CD14-positive monocyte (primary cell): ENCODE measurements at regions not wholly inside any gene's neighbourhood (a gene's known extent, or its start where the extent isn't known, plus 50 kb on each side); places are given as distances from the start of the nearest gene placed in this dataset.

Source experiments
- DNase-seq, 3 donors: peaks; one replicate each; pipeline ENCODE4 v3.0.0-alpha.2; 2011 to 2022
- H2AFZ ChIP-seq: 2 replicates; pipeline ENCODE4 v1.6.0; 2012; ENCODE audit warnings: mild to moderate bottlenecking, low read depth, low read length, inconsistent platforms; ENCODE audit not compliant: insufficient read depth, poor library complexity, severe bottlenecking
- H3K27ac ChIP-seq, 2 donors: 1 replicate in 1 of 2; 2 replicates in 1 of 2; pipeline ENCODE4 v1.5.1; 2012 to 2013; ENCODE audit warnings: low read length in 2 of 2, control low read depth in 1 of 2, inconsistent platforms in 1 of 2, low read depth in 1 of 2, mild to moderate bottlenecking in 1 of 2
- H3K27me3 ChIP-seq, 2 donors: one replicate each; pipeline versions ENCODE4 v1.6.0 to v1.6.1; 2011 to 2013; ENCODE audit warnings: low read length in 2 of 2; ENCODE audit not compliant: control insufficient read depth in 2 of 2, insufficient read depth in 2 of 2
- H3K36me3 ChIP-seq, 2 donors: replicated peaks in 1 of 2; 1 replicate in 1 of 2; 2 replicates in 1 of 2; pipeline versions ENCODE4 v1.5.1 to v1.6.1; 2012 to 2013; ENCODE audit warnings: low read length in 2 of 2, control low read depth in 1 of 2, inconsistent platforms in 1 of 2, mild to moderate bottlenecking in 1 of 2; ENCODE audit not compliant: insufficient read depth in 2 of 2, control insufficient read depth in 1 of 2
- H3K4me1 ChIP-seq, 2 donors: 1 replicate in 1 of 2; 2 replicates in 1 of 2; pipeline versions ENCODE4 v1.5.1 to v1.6.1; 2012 to 2013; ENCODE audit warnings: low read length in 2 of 2, control low read depth in 1 of 2, inconsistent platforms in 1 of 2, mild to moderate bottlenecking in 1 of 2, moderate library complexity in 1 of 2; ENCODE audit not compliant: insufficient read depth in 2 of 2, control insufficient read depth in 1 of 2
- H3K4me2 ChIP-seq: replicated peaks from 2 replicates; pipeline ENCODE3; 2012; ENCODE audit warnings: low read length, moderate library complexity, mild to moderate bottlenecking; ENCODE audit not compliant: poor library complexity, severe bottlenecking; ENCODE audit errors: extremely low read depth
- H3K4me3 ChIP-seq, 3 experiments: fragments of 200-600 bp in 1 of 3; sonication (generic) in 1 of 3; replicated peaks in 1 of 3; 1 replicate in 2 of 3; 2 replicates in 1 of 3; pipeline ENCODE4 v1.5.1; 2011 to 2013; ENCODE audit warnings: low read length in 3 of 3, mild to moderate bottlenecking in 3 of 3, control low read depth in 2 of 3, low read depth in 2 of 3, inconsistent platforms in 1 of 3, moderate library complexity in 1 of 3
- H3K79me2 ChIP-seq: 2 replicates; pipeline ENCODE4 v1.6.0; 2012; ENCODE audit warnings: mild to moderate bottlenecking, control low read depth, inconsistent platforms, low read length, moderate library complexity; ENCODE audit not compliant: insufficient read depth
- H3K9ac ChIP-seq: 2 replicates; pipeline ENCODE4 v1.6.0; 2017; ENCODE audit warnings: low read length, mild to moderate bottlenecking; ENCODE audit not compliant: insufficient read depth, poor library complexity, severe bottlenecking
- H3K9me3 ChIP-seq, 2 donors: replicated peaks in 1 of 2; 1 replicate in 1 of 2; 2 replicates in 1 of 2; pipeline versions ENCODE4 v1.5.1 to v1.6.1; 2012 to 2013; ENCODE audit warnings: low read length in 2 of 2, control low read depth in 1 of 2; ENCODE audit not compliant: control insufficient read depth in 1 of 2, insufficient read depth in 1 of 2
- H4K20me1 ChIP-seq: 2 replicates; pipeline ENCODE4 v1.6.0; 2012; ENCODE audit warnings: mild to moderate bottlenecking, low read length, control low read depth, moderate library complexity; ENCODE audit not compliant: insufficient read depth
- H3K27ac Mint-ChIP-seq, 7 donors: one replicate each; pipeline ENCODE4 v1.8.0; 2020; ENCODE audit warnings: mild to moderate bottlenecking in 7 of 7, mixed read lengths in 7 of 7, moderate library complexity in 6 of 7, inconsistent platforms in 2 of 7
- H3K27me3 Mint-ChIP-seq, 3 donors: one replicate each; pipeline ENCODE4 v1.8.0; 2021 to 2022; ENCODE audit warnings: low read depth in 3 of 3, mild to moderate bottlenecking in 3 of 3, mixed read lengths in 3 of 3, moderate library complexity in 3 of 3, inconsistent platforms in 1 of 3
- H3K36me3 Mint-ChIP-seq, 2 donors: one replicate each; pipeline ENCODE4 v1.8.0; 2020; ENCODE audit warnings: mixed read lengths in 2 of 2, inconsistent platforms in 1 of 2, mild to moderate bottlenecking in 1 of 2
- H3K4me1 Mint-ChIP-seq: one replicate; pipeline ENCODE4 v1.8.0; 2020; ENCODE audit warnings: mild to moderate bottlenecking, mixed read lengths
- H3K4me3 Mint-ChIP-seq, 2 donors: one replicate each; pipeline ENCODE4 v1.8.0; 2020; ENCODE audit warnings: mild to moderate bottlenecking in 2 of 2, mixed read lengths in 2 of 2, moderate library complexity in 1 of 2
- H3K9me3 Mint-ChIP-seq, 7 donors: one replicate each; pipeline ENCODE4 v1.8.0; 2020 to 2022; ENCODE audit warnings: mixed read lengths in 7 of 7, mild to moderate bottlenecking in 6 of 7, moderate library complexity in 6 of 7, inconsistent platforms in 2 of 7
- WGBS: methylation state at CpG from one replicate; pipeline ENCODE4 v1.1.5; 2013; ENCODE audit warnings: missing lambda C conversion rate; ENCODE audit not compliant: insufficient coverage; 5-methylcytosine and 5-hydroxymethylcytosine counted together
- intact Hi-C, 2 donors: fragments of 100-400 bp; cut with micrococcal nuclease; formaldehyde crosslinking; loops; one replicate each; pipeline versions ENCODE4 v1.15.0 to v1.15.1; 2023
- TF ChIP-seq, protein P1 (sequence below): fragments of 200-600 bp; IDR thresholded peaks from one replicate; pipeline ENCODE4 v1.8.0; 2022; ENCODE audit warnings: antibody characterized with exemption, mild to moderate bottlenecking

GRCh38 chr13:64528838-64529237 lies 2701.3 kb downstream of the PCDH9 start:
- Mint-ChIP-seq H3K9me3 (peaks cover 0 to 5% (median 0%) of the 10 kb centered on the region in 7 donors), H3K36me3 (no peaks in the 10 kb centered on the region), H3K4me3 (no peak overlapping the region), H3K27ac (no peak overlapping the region), H3K27me3 (peaks cover 0 to 2% (median 0%) of the 10 kb centered on the region in 3 donors), H3K4me1 (no peaks in the 10 kb centered on the region)
- Histone ChIP-seq H3K79me2 (no peaks in the 10 kb centered on the region), H3K27me3 (no peaks in the 10 kb centered on the region), H3K4me3 (no peak overlapping the region), H3K4me2 (no peak overlapping the region), H2AFZ (no peak overlapping the region), H3K9ac (no peak overlapping the region), H3K27ac (no peak overlapping the region), H3K4me1 (no peaks in the 10 kb centered on the region), H3K9me3 (peaks cover 4 to 6% of the 10 kb centered on the region in 2 donors), H4K20me1 (no peaks in the 10 kb centered on the region), H3K36me3 (no peaks in the 10 kb centered on the region)
- DNase-seq = no peak
- TF ChIP-seq, protein P1, sequence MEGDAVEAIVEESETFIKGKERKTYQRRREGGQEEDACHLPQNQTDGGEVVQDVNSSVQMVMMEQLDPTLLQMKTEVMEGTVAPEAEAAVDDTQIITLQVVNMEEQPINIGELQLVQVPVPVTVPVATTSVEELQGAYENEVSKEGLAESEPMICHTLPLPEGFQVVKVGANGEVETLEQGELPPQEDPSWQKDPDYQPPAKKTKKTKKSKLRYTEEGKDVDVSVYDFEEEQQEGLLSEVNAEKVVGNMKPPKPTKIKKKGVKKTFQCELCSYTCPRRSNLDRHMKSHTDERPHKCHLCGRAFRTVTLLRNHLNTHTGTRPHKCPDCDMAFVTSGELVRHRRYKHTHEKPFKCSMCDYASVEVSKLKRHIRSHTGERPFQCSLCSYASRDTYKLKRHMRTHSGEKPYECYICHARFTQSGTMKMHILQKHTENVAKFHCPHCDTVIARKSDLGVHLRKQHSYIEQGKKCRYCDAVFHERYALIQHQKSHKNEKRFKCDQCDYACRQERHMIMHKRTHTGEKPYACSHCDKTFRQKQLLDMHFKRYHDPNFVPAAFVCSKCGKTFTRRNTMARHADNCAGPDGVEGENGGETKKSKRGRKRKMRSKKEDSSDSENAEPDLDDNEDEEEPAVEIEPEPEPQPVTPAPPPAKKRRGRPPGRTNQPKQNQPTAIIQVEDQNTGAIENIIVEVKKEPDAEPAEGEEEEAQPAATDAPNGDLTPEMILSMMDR = no peak
- intact Hi-C loops = no loop called here
- WGBS = 80% methylated on average over 1 of the region's 1 CpG

DNA sequence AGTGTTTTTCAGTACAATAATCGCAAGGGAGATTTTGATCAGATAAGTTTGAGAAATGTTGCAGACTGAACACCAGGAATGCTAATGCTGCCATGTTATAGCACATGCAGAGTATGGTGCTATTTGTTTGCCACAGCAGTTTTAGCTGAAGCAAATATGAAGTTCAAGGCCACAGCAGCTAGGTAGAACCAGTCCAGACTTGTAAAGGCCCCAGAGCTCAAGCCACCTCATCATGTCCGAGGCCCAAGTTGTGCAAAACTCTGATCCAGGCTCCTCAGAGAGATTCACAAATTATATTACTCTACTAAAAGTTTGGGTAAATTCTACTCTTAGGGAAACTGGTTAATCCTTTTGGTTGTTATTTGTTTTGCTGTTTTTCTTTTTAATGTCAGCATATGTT lies 2702.6 kb downstream of the PCDH9 start:
- Histone ChIP-seq H2AFZ (no peak overlapping the region), H3K27ac (no peak overlapping the region), H3K9me3 (peaks cover 4 to 8% of the 10 kb centered on the region in 2 donors), H3K4me2 (no peak overlapping the region), H3K4me3 (no peak overlapping the region), H4K20me1 (no peaks in the 10 kb centered on the region), H3K4me1 (no peaks in the 10 kb centered on the region), H3K27me3 (no peaks in the 10 kb centered on the region), H3K9ac (no peak overlapping the region), H3K79me2 (no peaks in the 10 kb centered on the region), H3K36me3 (no peaks in the 10 kb centered on the region)
- peaks cover 0 to 1% (median under 1%) of the 10 kb centered on the region in 3 donors for H3K27me3 Mint-ChIP-seq
- no peak for DNase-seq
- H3K27ac Mint-ChIP-seq = no peak overlapping the region
- intact Hi-C loops = no loop called here
- WGBS = 50% methylated on average over 1 of the region's 2 CpGs
- TF ChIP-seq, protein P1 = no peak
- H3K36me3 Mint-ChIP-seq = no peaks in the 10 kb centered on the region
- peaks cover 0 to 5% (median under 1%) of the 10 kb centered on the region in 7 donors for H3K9me3 Mint-ChIP-seq
- H3K4me1 Mint-ChIP-seq = no peaks in the 10 kb centered on the region
- H3K4me3 Mint-ChIP-seq = no peak overlapping the region
